GM18873 (cell line): ENCODE measurements at regions not wholly inside any gene's neighbourhood (a gene's known extent, or its start where the extent isn't known, plus 50 kb on each side); places are given as distances from the start of the nearest gene placed in this dataset.
"Not testable (repeated sequence)": the region's sequence is repeated elsewhere in the genome, so short reads cannot be mapped to it uniquely, and the experiment has no call there.

Source experiments
- ATAC-seq: cut with Tn5 transposase; IDR thresholded peaks from one replicate; pipeline ENCODE4 v1.9.1; 2021; ENCODE audit warnings: mild to moderate bottlenecking, moderate library complexity, moderate number of reproducible peaks; ENCODE audit not compliant: unreplicated experiment, low FRiP score

DNA sequence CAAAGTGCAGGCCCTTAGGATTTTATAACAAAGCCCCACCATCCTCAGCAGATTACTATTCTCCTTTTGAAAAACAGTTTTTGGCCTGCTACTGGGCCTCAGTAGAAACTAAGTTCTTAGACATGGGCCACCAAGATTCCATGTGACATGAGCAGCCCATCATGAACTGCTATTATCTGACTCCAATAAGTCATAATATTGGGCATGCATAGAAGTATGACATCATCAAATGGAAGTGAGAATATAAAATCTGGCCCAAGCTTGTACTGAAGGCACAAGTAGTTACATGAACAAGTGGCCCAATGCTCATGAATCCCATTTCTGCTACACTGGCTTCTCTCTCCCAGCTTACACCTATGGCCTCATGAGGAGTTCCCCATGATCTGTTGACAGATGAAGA is 404.8 kb downstream of the EPHA5 start:
- no peak for ATAC-seq

DNA sequence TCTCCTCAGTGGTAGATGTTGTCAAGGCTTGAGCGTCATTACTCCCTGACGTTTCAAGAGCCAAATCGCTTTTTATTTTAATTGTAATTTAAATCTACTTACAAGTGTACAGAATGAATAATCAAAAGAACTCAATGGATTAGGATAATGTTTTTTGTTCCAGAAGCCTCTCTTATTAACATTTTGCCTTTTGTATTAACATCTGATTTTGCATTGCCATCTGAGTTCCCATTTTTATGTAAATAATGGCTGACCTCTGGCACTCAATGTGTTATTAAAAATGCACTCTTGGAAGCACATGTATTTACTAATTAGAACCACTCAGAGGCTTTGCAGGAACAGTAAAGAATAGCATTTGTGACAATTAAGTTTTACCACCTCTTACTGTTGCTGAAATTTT is 411.0 kb downstream of the EPHA5 start:
- ATAC-seq: no peak

DNA sequence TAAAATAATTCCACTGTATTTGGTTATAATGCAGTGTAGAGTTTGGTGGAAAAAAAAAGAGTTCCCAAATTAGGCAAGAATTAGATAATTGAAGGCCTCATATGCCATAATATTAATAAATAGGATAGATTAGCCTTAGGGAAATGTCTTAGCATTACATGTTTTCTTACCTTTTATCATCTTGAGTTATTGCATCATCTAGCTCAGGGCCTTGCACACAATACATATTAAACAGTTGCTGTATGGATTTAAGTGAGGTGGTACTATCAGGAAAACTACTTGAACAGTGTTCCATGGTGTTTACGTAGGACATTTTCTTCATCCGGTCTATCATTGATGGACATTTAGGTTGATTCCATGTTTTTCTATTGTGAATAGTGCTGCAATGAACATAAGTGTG is 419.4 kb downstream of the EPHA5 start:
- ATAC-seq: no peak

DNA sequence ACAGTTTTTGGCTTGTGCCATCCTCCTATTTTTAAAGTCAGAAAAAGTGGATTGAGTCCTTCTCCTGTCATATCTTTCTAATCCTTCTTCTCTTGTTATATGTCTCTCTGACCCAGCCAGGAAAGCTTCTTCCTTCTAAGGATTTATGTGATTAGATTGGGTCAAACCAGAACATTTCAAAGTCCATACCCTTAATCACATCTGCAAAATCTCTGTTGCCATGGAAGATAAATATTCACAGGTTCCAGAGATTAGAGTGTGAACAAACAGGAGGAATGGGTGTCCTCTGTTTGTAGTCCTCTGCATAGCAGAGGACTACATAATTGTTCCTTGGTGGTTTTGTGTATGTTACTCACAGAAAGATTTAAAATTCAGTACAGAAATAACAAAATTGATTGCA is 421.2 kb downstream of the EPHA5 start:
- no peak for ATAC-seq

DNA sequence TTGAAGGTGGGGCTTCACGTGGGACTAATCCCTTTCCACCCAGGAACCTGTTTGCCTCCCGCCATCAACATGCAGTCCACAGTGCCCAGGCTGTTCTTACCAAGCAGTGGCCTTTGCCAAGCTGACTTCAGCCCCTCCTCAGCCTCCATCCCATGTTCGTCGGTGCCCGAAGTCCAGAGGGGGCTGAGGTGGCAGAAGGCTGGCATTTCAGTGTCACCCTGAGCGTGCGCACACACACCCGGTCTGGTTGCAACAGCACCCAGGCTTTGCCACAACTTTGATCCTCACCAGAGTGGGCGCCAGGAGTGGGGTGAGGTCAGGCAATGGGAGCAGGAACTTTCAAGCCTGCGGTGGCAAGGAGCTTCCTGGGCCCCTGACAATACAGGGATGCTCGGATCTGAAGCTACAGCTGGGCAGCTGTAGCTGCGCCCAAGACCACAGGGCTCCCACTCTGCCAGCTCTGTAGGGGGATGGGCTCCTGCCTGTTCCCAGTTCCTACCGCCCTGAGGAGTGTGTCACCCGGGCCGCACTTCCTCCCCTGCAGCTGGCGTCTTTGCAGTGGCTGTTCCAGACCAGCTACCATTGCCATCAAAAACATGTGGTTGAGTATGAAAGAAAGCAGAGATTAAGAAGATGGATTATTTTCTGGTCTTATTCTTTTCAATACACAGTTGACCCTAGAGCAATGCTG is 428.0 kb downstream of the EPHA5 start:
- ATAC-seq: no peak

DNA sequence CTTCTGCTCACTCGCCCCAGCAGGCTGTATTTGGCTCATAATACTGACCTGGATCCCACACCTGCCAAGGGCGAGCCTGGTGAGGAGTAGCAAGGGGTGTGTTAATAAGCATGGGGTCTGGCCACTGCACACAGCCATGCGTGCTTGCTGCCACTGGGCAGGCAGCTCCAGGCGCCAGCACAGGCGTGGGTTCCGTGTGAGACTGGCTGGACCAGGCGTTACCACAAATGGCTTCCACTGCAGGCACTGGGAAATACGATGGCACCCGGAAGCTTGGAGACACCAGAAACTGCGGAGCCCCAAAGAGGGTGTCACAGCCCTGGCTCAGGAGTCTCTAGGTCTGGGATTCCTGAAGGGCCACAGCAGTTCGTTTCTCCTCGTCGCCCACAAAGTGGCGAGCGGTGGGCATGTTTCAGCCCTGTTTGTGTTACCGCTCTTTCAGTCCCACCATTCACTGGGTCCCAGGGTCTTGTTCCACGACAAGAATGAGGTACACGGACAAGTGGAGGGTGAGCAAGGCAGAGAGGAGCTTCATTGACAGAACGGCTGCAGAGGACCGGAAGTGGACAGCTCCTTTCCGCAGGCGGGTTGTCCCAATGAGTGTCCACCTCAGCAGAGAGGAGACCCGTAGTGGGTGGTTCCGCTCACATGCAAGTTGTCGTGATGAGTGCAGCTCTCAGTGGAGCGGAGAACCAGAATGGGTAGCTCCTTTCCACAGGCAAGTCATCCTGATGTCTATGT is 428.9 kb downstream of the EPHA5 start:
- ATAC-seq: no peak

DNA sequence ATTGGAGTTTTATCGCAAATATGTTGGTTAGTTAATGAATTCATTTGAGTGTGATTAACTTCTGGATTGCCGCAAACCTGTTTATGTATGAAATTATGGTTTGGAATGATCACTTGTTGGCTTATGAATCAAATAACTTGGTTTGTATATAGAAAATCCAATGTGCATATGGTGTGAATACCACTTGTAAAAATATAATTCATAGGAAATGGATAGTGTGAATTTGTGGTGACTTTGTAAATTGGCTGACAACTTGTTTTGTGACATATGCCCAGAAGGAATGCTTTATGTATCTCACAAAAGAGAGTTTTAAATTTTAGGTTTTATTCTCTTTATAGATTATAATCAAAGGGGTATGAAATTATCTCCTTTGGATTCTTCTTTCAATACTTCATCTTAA is 436.2 kb downstream of the EPHA5 start:
- ATAC-seq: no peak

DNA sequence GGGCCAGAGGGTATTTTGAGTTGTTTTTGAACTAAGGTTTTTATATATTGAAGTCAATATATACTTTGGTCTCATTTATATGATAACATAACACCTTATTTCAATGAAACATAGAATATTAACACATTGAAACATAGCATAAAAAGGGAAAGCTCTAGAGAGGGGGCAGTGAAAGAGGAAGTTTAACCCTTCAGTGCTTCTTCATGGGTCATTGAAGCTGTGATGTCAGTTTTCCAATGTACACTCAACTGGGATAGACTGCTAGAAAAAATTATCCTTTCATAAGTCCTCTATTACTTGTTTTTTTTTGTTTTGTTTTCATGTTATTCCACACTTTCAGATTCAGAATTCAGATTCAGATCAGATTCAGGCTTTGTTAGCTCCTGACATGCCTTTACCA is 442.7 kb downstream of the EPHA5 start:
- ATAC-seq: no peak

DNA sequence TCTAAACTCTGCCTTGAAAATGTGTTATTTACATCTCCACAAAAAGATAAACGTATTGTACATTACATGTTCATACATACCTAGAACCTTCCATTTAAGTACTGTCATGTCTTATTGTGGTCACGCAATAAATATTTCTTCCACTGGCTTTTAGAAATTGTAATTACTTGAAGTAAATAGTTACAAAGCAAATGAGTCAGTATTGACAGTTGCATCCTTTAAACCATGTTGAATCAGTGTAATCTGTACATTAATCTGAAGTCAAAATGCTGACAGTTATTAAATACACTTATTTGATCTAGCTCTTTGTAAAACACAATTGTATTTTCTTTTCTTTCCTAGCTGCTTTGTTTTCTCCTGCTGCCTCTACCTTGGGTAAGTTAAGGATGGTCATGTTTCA is 446.7 kb downstream of the EPHA5 start:
- no peak for ATAC-seq

DNA sequence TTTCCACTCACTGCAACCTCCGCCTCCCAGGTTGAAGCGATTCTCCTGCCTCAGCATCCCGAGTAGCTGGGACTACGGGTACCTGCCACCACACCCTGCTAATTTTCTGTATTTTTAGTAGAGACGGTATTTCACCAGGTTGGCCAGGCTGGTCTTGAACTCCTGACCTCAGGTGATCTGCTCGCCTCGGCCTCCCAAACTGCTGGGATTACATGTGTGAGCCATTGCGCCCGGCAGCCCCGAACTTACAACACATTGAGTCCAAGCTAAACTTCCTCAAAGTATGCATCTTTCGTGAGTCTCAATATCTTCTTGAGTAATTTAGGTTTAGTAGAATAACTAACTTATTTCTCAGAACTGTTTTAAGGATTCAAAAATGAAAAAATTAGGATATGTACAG is 447.2 kb downstream of the EPHA5 start:
- ATAC-seq: not testable (repeated sequence)

DNA sequence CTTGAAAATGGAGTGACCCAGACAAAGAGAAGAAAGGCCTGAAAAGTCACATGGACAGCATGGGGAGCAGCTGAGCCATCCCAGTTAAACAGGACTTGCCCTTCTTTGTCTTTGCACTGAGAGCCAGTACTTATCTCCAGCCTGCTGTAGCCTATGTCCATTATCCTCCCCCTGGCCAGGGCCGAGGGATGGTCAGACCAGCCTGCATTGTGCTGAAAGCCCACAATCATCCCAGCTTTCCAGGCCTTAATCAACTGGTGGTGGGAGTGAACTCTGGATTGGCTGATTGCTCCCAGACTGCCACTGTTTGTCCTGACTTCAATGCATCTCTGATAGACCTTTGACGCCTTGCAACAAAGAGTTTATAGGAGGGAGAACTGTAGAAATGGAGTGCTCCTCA is 453.1 kb downstream of the EPHA5 start:
- ATAC-seq: no peak

DNA sequence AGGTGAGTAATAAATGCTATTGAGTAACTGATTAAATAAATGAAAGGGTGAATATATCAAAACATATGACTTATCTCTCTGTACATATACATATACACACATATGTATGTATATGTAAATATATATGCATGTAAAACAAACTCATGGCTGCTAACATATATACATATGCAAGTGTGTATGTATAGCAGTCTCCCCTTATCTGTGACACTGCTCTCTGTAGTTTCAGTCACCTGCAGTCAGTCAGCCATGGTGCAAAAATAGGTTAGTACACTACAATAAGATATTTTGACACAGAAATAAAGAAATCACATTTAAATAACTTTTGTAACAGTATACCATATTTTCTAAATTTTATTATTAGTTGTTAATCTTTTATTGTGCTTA is 467.4 kb downstream of the EPHA5 start:
- ATAC-seq: no peak

DNA sequence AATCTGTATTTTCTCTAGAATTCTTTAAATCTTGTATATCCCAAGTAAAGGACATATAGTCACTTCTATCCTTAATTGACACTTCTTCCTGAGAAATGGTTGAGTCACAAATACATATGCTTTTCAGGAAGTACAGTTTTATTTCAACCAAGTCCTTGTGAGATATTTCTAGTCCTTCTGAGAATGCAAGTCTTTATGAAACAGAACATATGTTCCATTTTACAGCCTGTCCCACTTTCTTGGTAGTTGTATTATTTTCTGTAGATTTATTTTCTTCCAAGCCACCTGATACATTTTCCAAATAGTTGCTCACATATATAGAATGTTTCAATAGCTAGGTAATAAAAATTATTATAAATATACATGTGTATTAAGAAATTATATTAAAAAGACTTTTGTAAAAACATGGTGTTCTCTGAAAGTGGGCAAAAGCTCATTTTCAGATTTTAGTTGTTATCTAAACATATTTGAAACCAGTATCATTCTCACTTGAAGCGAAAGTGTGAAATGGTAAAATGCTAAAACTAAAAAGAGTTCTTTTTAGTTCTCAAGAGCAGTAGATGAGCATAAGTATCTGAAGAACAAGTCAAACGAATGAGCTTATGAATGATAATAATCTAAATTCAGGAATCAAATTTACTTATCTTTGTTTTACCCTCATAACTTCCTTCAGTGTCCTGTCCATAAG is 468.0 kb downstream of the EPHA5 start:
- no peak for ATAC-seq

DNA sequence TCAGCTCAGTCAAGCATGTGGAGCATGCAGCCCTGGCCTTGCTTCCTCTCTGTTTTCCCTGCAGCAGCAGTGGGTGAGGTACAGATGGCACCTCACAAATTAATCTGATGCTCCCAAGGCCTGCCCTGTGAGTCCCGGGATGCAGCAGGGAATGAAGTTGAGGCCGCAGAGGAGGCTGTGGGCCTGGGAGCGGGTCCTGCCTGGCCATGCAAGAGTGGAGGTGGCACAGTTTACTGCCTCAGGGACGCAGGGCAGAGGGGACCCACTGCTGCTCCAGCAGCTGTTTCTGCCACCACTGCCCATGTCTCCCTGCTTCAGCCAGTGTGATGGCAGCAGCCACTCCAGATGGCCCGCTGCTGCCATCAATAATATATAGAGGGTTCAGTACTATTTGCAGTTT is 474.6 kb downstream of the EPHA5 start:
- ATAC-seq: no peak

DNA sequence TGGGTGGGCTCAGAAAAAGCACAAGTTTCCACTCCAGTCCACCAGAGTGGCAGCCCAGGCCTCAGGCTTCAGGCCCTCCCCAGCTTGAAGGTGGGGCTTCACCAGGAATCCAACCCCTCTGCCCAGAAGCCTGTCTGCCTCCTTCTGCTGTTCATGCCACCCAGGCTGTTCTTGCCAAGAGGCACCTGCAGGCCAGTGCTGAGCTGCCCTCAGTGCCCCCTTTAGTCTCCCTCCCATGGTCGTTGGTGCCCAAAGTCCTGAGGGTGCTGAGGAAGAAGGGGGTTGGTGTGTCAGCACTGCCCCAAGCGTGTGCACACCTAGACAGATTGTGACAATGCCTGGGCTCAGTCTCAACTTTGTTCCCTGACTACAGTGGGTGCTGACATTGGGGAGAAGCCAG is 475.3 kb downstream of the EPHA5 start:
- ATAC-seq: no peak

DNA sequence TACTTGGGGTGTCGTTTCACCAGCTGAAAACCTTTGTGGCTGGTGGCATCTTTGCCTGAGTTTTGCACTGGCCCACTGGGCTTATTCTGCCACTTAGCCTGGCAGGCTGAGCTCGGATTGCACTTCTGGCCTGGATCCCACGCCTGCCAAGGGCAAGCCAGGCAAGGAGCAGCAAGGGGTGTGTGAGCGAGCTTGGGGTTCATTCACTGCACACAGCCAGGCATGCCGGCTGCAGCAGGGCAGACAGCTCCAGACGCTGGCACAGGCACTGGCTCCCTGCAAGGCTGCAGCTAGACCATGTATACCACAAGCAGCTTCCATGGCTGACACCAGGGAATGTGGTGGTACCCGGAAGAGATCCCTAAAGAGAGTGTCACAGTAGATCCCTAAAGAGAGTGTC is 476.3 kb downstream of the EPHA5 start:
- ATAC-seq: no peak

DNA sequence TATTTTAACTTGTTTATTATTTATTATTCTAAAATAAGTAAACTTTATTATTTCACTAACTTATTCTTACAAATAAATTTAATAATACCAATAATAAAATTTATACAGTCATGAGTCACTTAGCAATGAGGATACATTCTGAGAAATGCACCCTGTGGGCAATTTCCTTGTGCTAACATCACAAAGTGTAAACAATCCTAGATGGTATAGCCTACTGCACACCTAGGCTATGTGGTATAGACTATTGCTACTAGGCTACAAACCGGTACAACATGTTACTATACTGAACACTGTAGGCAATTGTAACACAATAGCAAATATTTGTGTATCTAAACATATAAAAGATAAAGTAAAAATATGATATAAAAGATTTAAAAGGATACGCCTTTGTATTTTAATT is 479.5 kb downstream of the EPHA5 start:
- no peak for ATAC-seq

DNA sequence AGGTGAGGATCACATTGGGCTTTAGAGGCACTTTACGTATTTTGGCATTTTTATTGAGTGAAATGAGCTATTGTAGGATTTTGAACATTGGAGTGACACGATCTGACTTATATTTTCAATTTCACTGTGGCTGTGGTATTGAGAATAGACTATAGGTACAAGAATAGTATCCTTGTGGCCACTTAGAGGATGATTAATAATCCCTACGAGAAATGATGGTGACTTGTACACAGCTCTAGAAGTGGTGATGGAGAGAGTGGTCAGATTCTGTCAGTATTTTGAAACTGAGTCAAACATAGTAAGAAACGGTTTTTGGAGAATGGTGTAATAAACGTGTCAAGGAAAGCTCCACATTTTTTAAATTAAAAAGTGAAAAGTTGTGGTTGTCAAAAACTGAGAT is 494.7 kb downstream of the EPHA5 start:
- no peak for ATAC-seq

DNA sequence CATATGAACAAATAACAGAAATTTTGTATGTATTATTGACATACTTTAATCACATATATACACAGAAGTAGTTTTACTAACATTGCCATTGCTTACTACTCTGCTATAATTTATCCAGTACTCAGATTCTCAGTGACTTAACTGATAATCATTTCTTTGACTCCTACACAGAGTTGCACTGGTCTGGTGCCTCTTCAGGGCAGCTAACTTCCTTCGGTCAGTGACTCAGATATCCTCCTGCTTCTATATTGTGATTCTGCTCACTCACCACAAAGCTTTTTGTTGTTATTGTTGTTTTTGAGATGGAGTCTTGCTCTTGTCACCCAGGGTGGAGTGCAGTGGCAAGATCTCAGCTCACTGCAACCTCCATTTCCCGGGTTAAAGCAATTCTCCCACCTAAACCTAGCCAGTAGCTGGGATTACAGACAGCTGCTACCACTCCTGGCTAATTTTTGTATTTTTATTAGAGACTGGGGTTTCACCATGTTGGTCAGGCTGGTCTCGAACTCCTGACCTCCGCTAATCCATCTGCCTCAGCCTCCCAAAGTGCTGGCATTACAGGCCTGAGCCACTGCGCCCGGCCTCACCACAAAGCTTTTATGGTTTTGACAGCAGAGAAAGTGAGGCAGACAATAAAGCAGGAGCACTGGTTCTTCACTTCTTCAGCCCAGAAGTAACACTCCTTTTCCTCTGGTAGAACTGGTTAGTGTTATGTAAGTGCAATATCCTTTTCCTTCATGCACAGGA is 499.3 kb downstream of the EPHA5 start:
- no peak for ATAC-seq

DNA sequence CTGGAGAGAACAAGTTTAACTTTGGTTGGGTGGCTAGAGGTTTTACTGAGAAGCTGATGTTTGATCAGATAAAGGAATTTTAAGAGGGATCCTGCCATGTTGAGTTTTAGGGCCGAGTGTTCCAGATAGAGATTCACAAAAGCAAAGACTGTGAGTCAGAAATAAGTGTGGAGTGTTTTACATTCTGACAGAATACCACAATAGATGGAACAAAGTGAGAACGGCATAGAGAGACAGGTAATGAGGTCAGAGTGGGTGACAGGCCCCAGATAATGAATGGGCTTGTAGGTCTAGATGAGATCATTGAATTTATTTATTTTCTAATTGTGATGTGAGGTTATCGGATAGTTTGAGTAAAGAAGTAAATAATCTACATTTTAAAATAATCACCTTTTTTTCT is 502.6 kb downstream of the EPHA5 start:
- ATAC-seq: no peak

DNA sequence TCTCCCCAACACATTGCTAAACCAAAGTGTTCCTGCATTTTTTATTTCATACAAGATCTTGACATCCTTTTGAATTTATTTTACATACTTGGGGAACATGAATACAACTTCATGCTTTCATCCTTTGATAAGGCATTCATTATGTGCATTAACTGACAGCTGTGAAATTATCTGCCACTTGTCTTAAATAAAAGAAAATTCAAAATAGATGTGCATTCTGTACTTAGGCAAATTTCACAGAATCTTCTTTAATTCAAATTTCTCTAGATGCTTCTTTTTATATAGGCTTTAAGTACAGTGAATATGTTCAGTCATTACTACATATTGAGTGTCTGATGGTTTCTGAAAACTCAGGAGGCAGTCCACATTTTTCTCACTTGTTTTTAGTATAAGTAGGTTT is 518.1 kb downstream of the EPHA5 start:
- ATAC-seq: no peak
